ENCODE measurements at regions not wholly inside any gene's neighbourhood (a gene's known extent, or its start where the extent isn't known, plus 50 kb on each side); places are given as distances from the start of the nearest gene placed in this dataset.

- Histone ChIP-seq H3K4me3 (ENCODE audit: low read length) (no peak overlapping the region), H3K4me1 (ENCODE audit: control insufficient read depth, insufficient read depth, low read length) (no peaks in the 10 kb centered on the region), H3K9me3 (replicated peaks; ENCODE audit: control insufficient read depth, low read depth, low read length) (no peaks in the 10 kb centered on the region), H3K36me3 (ENCODE audit: control insufficient read depth, insufficient read depth, low read length) (no peaks in the 10 kb centered on the region), H3K27me3 (ENCODE audit: control insufficient read depth, insufficient read depth, low read length) (no peaks in the 10 kb centered on the region), H3K27ac (ENCODE audit: low read length) (no peak overlapping the region)
- 90% methylated on average over 4 of the region's 4 CpGs for whole genome bisulfite sequencing (ENCODE audit: insufficient coverage)
- DNase-seq = no peak
Measured at GRCh38 chr1:215501496-215501895, 65.6 kb upstream of the KCTD3 start.

- Histone ChIP-seq H3K27me3 (ENCODE audit: control insufficient read depth, insufficient read depth, low read length) (no peaks in the 10 kb centered on the region), H3K27ac (ENCODE audit: low read length) (no peak overlapping the region), H3K36me3 (ENCODE audit: control insufficient read depth, insufficient read depth, low read length) (no peaks in the 10 kb centered on the region), H3K9me3 (replicated peaks; ENCODE audit: control insufficient read depth, low read depth, low read length) (no peaks in the 10 kb centered on the region), H3K4me1 (ENCODE audit: control insufficient read depth, insufficient read depth, low read length) (no peaks in the 10 kb centered on the region), H3K4me3 (ENCODE audit: low read length) (no peak overlapping the region)
- DNase-seq = no peak
- WGBS (ENCODE audit: insufficient coverage) = 100% methylated on average over 1 of the region's 1 CpG
Measured at GRCh38 chr1:215502081-215502480, 65.0 kb upstream of the KCTD3 start.

- Histone ChIP-seq H3K9me3 (replicated peaks; ENCODE audit: control insufficient read depth, low read depth, low read length) (peaks cover 4% of the 10 kb centered on the region), H3K36me3 (ENCODE audit: control insufficient read depth, insufficient read depth, low read length) (no peaks in the 10 kb centered on the region), H3K4me3 (ENCODE audit: low read length) (no peak overlapping the region), H3K27ac (ENCODE audit: low read length) (no peak overlapping the region), H3K4me1 (ENCODE audit: control insufficient read depth, insufficient read depth, low read length) (no peaks in the 10 kb centered on the region), H3K27me3 (ENCODE audit: control insufficient read depth, insufficient read depth, low read length) (no peaks in the 10 kb centered on the region)
- no CpG with 5 or more reads among the region's 1 CpG for WGBS (ENCODE audit: insufficient coverage)
- DNase-seq = no peak
Measured at GRCh38 chr1:215507119-215507518, 60.0 kb upstream of the KCTD3 start.

GRCh38 chr1:215508311-215508710 is 58.8 kb upstream of the KCTD3 start:
- no peaks in the 10 kb centered on the region for H3K4me1 ChIP-seq (ENCODE audit: control insufficient read depth, insufficient read depth, low read length)
- no peak for DNase-seq
- no peaks in the 10 kb centered on the region for H3K36me3 ChIP-seq (ENCODE audit: control insufficient read depth, insufficient read depth, low read length)
- peaks cover 4% of the 10 kb centered on the region for H3K9me3 ChIP-seq (replicated peaks; ENCODE audit: control insufficient read depth, low read depth, low read length)
- no peaks in the 10 kb centered on the region for H3K27me3 ChIP-seq (ENCODE audit: control insufficient read depth, insufficient read depth, low read length)
- H3K4me3 ChIP-seq (ENCODE audit: low read length) = no peak overlapping the region
- no peak overlapping the region for H3K27ac ChIP-seq (ENCODE audit: low read length)
- 90% methylated on average over 1 of the region's 3 CpGs for WGBS (ENCODE audit: insufficient coverage)
